AG09319 (cell line): ENCODE measurements at regions not wholly inside any gene's neighbourhood (a gene's known extent, or its start where the extent isn't known, plus 50 kb on each side); places are given as distances from the start of the nearest gene placed in this dataset.
A peak's percentile ranks its signal among the peaks of the same experiment; 100 is the strongest.

Experiments
- DNase-seq: peaks from one replicate; pipeline ENCODE4 v3.0.0-alpha.2; 2010; ENCODE audit warnings: low read depth; ENCODE audit errors: extremely low read depth
- TF ChIP-seq, protein P1 (sequence below): IDR thresholded peaks from 2 replicates; pipeline ENCODE4 v1.5.1; 2011; ENCODE audit warnings: low read depth, mild to moderate bottlenecking, inconsistent platforms, low read length, moderate library complexity

DNA sequence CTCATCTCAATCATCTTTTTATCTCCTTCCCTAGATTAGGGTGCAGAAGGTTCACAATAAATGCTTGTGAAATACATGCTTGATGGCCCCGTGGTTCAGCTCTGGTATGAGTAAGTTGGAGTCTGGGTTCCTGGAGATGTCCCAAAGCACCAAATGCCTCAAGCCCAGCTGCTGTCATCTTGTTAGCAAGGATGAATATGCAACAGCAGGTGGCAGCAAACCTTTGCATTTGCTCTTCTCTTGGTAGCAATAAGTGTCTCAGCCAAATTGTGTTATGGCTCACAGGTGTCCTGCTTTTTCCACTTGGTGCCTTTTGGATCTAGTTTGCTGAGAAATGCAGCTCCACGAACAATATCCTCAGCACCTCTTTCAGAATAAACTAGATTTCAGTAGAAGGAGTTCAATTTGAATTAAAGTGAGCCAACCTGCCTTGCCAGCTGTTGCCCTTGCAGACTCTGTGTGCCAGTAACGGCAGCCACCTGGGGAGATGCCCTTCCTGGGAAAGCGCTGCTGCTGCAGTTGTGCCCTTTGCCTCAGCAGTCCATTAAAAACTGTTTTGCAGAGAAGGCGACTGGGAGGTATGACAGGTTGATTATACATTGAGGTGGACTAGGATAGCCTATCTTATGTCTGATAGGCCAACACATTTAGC is 417.3 kb downstream of the SNAPC1 start:
- peak; percentile 52 for DNase-seq
- TF ChIP-seq, protein P1, sequence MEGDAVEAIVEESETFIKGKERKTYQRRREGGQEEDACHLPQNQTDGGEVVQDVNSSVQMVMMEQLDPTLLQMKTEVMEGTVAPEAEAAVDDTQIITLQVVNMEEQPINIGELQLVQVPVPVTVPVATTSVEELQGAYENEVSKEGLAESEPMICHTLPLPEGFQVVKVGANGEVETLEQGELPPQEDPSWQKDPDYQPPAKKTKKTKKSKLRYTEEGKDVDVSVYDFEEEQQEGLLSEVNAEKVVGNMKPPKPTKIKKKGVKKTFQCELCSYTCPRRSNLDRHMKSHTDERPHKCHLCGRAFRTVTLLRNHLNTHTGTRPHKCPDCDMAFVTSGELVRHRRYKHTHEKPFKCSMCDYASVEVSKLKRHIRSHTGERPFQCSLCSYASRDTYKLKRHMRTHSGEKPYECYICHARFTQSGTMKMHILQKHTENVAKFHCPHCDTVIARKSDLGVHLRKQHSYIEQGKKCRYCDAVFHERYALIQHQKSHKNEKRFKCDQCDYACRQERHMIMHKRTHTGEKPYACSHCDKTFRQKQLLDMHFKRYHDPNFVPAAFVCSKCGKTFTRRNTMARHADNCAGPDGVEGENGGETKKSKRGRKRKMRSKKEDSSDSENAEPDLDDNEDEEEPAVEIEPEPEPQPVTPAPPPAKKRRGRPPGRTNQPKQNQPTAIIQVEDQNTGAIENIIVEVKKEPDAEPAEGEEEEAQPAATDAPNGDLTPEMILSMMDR, result peak; percentile 60

DNA sequence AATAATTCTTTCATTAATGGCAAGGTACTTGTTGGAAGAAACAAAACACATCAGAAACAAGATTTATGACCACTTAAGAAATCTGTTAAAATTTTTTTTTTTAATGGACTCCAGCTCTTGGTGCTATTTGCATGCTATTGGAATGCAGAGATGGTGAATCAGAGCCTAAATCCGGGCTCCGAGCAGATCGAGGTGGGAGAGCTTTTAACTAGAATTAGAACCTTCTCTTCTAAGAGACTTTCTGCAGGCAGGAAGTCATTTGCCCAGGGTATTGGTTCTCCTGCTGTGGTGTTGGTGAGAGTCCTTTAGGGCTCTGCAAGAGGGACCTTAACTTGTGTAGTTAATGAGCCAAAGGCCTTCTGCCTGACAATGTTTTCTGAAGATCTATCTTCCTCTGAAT is 419.4 kb downstream of the SNAPC1 start:
- TF ChIP-seq, protein P1, result no peak
- DNase-seq, result no peak

DNA sequence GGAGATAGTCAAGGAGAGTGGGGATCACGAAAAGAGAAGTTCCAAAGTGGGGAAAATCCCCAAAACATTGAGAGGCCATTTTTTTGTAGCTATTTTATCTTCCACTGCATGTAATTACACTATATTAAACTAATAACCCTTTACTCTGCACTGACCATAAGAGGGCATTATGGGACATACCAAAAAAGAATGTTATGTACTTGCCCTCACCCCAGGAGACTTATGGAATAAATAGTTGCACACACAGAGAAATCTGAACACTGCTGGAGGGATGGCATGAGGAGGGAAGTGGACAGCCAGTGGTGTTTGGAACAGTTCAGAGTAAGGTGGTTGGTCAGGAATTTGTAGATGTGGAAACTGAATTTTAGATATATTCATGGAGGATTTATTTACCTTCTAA is 422.9 kb downstream of the SNAPC1 start:
- TF ChIP-seq, protein P1, result no peak
- no peak for DNase-seq

DNA sequence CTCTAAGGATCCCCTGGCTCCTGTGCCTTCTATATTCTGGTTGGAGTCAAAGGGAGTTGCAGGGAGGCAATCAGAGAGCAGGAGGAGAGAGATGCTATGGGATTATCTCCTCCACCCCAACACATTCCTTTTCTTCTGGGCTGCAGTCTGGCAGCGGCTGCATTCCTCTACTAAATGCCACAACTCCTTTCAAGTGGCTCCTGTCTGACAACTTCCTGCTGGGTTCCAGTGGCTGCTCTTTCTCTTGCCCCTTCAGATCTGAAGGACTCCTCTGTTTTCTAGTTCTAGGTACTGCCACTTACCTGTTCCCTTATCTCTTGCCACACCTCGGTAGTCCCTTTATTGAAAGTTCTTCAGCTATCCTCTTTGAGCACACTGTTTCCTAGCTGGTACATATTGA is 425.0 kb downstream of the SNAPC1 start:
- no peak for DNase-seq
- TF ChIP-seq, protein P1, result no peak

DNA sequence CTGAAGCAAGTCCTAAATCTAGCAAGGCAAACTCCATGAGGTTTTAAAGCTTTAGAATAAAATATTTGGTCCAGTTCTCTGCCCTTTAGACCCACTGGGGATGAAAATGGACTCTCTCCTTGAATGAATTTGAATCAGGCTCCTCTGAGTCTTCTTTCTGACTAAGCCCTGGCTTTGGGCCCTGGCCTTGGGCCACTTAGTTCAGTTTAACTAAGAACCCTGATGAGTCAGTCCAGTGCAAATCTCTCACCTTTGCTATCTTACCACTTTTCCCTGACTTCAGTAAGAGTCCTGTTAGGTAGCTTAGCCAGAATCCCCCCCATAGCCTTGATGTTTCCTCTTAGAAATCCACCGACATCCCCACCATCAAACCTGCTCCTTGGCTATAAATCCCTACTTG is 427.5 kb downstream of the SNAPC1 start:
- DNase-seq, result no peak
- TF ChIP-seq, protein P1, result no peak

DNA sequence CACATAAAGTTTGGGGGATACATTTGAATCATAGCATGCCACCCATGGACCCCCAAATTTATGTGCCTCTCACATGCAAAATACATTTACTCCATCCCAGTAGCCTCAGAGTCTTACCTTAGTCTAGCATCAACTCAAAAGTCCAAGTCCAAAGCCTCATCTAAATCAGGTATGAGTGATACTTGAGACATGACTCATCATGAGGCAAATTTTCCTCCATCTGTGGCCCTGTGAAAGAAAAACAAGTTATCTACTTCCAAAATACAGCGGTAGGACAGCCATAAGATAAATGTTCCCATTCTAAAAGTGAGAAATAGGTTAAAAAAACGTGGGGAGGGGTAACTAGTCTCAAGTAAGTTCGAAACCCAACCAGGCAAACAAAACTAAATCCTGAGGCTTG is 444.2 kb downstream of the SNAPC1 start:
- DNase-seq, result no peak
- TF ChIP-seq, protein P1, result no peak

DNA sequence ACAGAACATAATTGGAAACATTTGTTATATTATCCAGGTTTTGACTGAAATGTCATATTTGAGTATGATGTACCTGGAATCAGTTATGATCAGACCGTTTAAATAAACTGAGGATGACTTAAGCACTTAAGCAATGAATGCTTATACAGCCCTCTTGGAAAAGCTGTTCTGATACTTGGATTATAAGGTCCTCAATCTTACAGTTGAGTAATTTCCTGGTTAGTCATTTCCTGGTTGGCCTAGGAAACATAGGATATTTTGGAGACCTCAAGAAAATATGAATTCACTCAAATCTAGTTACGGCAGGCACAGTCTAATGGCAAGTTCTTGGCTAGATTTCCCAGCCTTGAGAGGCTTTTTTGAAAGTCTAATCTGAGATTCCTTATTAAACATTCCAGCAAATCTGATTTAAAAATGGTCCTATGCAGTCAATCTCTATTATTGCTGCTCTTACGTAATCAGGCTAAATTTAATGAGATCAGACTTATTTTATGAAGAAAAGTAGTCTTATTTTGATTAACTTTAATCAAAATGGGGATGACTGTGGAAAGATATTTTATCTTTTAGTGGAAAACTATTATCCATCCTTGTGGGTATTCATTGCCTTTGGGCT is 447.2 kb downstream of the SNAPC1 start:
- DNase-seq, result peak; percentile 19
- TF ChIP-seq, protein P1, result no peak
